ENCODE measurements at regions not wholly inside any gene's neighbourhood (a gene's known extent, or its start where the extent isn't known, plus 50 kb on each side); places are given as distances from the start of the nearest gene placed in this dataset.
A peak's percentile ranks its signal among the peaks of the same experiment; 100 is the strongest.

GRCh38 chr15:36090286-36090946 lies 489.0 kb upstream of the CDIN1 start:
- WGBS = 87% methylated on average over 1 of the region's 1 CpG
- Histone ChIP-seq H3K27ac (ENCODE audit: low read depth) (no peak overlapping the region), H3K4me3 (ENCODE audit: low read depth, low read length) (no peak overlapping the region), H3K4me1 (ENCODE audit: insufficient read depth) (no peaks in the 10 kb centered on the region), H3K36me3 (ENCODE audit: insufficient read depth) (no peaks in the 10 kb centered on the region)
- DNase-seq (ENCODE audit: extremely low spot score) = no peak

DNA sequence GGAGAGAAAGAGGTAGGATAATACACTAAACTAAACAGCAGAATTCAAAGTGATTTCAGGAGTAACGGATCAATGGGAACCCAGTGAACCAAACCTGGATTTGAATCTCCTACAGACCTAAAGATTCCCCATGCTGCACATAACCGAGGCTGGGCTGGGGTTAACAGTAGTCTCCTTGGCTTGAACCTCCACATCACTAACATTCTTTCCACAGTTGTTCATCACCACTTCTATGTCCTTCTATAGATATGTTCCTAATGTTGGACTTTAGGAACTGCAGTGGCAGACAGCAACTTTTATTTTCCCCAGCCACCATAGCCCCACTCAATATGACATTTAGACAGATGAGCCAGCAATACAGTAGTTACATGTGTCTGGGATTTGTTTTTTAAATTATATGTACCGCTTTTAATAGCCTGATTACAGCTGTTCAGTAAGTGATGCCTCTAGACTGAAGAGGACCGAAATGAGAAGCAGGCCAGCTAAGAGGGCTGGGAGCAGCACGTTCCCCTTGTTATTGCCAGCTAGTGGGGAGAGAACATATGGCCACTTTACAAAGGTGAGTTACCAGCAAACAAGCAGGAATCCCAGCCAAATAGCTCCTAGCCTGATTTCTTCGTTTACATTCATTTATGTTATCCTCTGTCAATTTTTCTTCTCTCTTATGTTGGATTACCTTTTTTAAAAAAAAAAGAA lies 472.6 kb upstream of the CDIN1 start:
- Histone ChIP-seq H3K36me3 (ENCODE audit: insufficient read depth) (no peaks in the 10 kb centered on the region), H3K4me1 (ENCODE audit: insufficient read depth) (no peaks in the 10 kb centered on the region), H3K27ac (ENCODE audit: low read depth) (no peak overlapping the region), H3K4me3 (ENCODE audit: low read depth, low read length) (no peak overlapping the region)
- DNase-seq (ENCODE audit: extremely low spot score) = no peak
- 39% methylated on average over 6 of the region's 6 CpGs for WGBS

DNA sequence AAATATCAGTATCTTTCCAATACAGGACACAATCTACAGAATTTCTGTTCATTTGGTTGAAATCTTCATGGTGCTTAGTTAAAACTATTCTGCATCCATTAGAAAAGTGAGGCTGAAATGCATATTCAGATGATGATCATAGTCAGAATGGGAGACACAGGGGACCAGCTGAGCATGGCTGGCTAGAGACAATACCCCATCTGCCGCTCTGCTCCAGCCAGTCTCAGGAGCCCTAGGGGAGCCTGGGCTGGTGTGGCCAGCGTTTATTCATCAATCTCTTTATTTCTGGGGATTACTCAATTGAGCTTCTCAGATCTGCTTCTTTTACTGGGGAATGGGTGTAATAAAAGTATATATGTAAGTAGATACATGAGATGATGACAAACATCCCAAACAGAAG lies 470.9 kb upstream of the CDIN1 start:
- Histone ChIP-seq H3K4me3 (ENCODE audit: low read depth, low read length) (no peak overlapping the region), H3K4me1 (ENCODE audit: insufficient read depth) (no peaks in the 10 kb centered on the region), H3K36me3 (ENCODE audit: insufficient read depth) (no peaks in the 10 kb centered on the region), H3K27ac (ENCODE audit: low read depth) (no peak overlapping the region)
- 89% methylated on average over 2 of the region's 2 CpGs for WGBS
- no peak for DNase-seq (ENCODE audit: extremely low spot score)

DNA sequence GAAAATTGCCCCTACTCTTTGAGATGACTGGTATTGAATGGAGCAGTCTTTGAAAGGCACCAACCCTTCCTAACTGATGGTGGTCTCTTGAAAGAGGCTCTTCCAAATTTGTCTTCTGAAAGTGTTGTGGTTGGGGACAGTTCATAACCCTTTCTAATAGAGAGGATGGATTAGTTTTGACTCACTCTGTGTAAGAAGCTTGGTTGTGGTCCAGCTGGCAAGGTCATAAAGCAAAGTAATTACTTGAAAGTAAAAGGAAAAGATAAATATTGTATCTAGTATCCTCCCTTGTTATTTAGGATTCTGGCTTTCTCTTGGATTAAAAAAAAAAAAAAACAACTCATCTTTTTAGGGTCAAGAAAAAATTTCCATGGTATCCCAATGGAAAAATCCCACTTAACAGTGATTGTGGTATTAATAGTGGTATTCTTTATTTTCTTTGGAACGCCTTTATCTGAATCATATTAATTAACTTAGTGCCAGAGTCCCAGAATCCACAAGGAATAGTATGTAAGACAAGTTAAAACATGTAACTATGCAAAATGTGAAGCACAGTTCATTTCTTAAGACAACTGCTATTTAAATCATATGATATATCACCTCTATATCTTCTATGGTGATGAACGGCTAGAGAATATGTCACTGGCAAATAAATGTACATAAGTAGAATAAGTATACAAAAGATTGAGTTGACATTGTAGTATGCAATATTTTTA lies 469.3 kb upstream of the CDIN1 start:
- no peaks in the 10 kb centered on the region for H3K4me1 ChIP-seq (ENCODE audit: insufficient read depth)
- no peak overlapping the region for H3K27ac ChIP-seq (ENCODE audit: low read depth)
- WGBS = 19% methylated on average over 2 of the region's 2 CpGs
- H3K4me3 ChIP-seq (ENCODE audit: low read depth, low read length) = no peak overlapping the region
- no peaks in the 10 kb centered on the region for H3K36me3 ChIP-seq (ENCODE audit: insufficient read depth)
- peak; percentile 21 for DNase-seq (ENCODE audit: extremely low spot score)

DNA sequence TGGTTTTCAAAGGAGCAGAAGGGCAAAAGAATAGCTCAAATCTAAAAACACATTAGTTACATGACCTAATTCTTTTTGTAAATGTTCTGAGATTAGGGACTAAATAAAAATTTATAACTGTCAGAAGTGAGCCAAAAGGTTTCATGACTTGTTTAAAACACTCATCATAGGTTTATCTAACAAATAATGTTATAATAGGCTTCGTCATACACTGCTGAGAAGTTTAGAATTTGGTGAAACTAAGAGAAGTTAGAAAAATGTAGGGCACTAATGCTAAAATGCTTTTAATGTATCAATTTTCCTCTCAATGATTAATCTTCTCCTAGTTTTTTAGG lies 468.8 kb upstream of the CDIN1 start:
- H3K4me1 ChIP-seq (ENCODE audit: insufficient read depth) = no peaks in the 10 kb centered on the region
- H3K4me3 ChIP-seq (ENCODE audit: low read depth, low read length) = no peak overlapping the region
- WGBS = 29% methylated on average over 1 of the region's 1 CpG
- peak; percentile 33 for DNase-seq (ENCODE audit: extremely low spot score)
- no peaks in the 10 kb centered on the region for H3K36me3 ChIP-seq (ENCODE audit: insufficient read depth)
- no peak overlapping the region for H3K27ac ChIP-seq (ENCODE audit: low read depth)

DNA sequence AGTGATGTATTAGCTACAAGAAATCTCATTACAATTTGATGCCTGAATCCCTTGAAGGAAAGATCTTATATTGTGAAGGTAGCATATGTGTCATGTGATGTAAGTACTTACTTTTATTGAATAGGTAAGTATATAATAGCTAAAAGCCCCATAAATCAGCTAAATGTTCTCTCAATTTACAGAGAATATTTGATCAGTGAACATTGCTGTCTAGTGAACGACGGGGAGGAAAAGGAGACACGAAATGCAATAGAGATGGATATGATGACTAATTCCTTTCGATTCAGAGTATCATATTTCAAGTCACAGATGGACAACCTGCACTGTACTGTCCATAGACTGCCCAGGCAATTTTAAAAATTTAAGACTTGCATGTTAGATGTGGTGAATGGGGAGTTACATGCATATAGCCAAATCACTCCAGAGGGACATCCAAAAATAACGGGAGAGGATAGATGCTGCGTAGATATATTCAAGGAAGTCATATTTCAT lies 462.1 kb upstream of the CDIN1 start:
- no peak for DNase-seq (ENCODE audit: extremely low spot score)
- Histone ChIP-seq H3K4me3 (ENCODE audit: low read depth, low read length) (no peak overlapping the region), H3K27ac (ENCODE audit: low read depth) (no peak overlapping the region), H3K4me1 (ENCODE audit: insufficient read depth) (no peaks in the 10 kb centered on the region), H3K36me3 (ENCODE audit: insufficient read depth) (no peaks in the 10 kb centered on the region)
- 91% methylated on average over 6 of the region's 6 CpGs for WGBS

DNA sequence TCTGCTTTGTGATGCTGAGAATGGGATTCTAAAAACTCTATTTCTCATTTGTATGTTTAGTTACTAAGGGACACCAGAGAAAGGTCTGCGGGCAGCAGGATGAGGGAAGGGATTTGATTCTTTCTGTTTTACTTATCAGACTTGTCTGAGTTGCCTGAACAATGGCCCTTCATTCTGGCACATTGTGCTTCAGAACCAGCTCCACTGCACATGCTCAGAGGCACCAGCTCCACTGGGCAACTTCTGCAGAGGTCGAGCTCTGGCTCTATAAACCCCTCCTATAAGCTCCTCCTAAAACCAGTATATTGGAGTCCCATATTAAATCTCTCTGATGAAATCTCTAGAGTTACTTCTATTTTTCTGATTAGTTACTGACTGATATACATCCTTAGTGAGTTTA lies 453.2 kb upstream of the CDIN1 start:
- H3K4me1 ChIP-seq (ENCODE audit: insufficient read depth) = no peaks in the 10 kb centered on the region
- H3K36me3 ChIP-seq (ENCODE audit: insufficient read depth) = no peaks in the 10 kb centered on the region
- H3K27ac ChIP-seq (ENCODE audit: low read depth) = no peak overlapping the region
- no peak overlapping the region for H3K4me3 ChIP-seq (ENCODE audit: low read depth, low read length)
- 71% methylated on average over 2 of the region's 2 CpGs for WGBS
- no peak for DNase-seq (ENCODE audit: extremely low spot score)

DNA sequence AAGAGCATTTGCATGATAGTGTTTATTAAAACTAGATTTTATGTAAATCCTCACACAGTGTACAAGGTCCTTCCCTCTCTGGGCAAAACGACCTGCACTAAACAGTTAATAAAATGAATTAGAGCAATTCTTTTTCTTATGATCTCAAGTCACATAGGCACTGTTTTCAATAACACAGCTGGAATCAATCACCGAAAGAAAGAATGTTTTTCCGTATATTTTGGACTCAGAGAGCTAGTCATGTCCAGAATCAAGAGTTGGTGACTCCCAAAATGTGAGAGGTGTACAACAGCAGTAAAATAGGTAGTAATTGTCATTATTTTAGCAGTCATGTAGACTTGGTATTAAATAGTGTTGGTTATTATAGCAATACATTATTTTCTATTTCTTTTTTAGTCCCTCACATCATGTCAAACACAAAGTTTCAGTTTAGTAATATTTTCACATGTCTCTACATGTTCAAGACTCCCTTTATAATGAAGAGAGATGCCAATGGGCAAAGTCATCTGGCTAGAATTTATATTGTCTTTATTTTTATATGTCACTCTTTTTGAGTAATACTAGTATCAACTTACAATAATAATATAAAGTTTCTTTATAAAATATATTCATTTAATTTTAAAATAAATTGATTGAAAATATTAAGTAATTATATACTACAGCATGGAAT lies 448.6 kb upstream of the CDIN1 start:
- H3K4me1 ChIP-seq (ENCODE audit: insufficient read depth) = no peaks in the 10 kb centered on the region
- 57% methylated on average over 3 of the region's 3 CpGs for WGBS
- H3K36me3 ChIP-seq (ENCODE audit: insufficient read depth) = no peaks in the 10 kb centered on the region
- no peak overlapping the region for H3K4me3 ChIP-seq (ENCODE audit: low read depth, low read length)
- H3K27ac ChIP-seq (ENCODE audit: low read depth) = no peak overlapping the region
- no peak for DNase-seq (ENCODE audit: extremely low spot score)

DNA sequence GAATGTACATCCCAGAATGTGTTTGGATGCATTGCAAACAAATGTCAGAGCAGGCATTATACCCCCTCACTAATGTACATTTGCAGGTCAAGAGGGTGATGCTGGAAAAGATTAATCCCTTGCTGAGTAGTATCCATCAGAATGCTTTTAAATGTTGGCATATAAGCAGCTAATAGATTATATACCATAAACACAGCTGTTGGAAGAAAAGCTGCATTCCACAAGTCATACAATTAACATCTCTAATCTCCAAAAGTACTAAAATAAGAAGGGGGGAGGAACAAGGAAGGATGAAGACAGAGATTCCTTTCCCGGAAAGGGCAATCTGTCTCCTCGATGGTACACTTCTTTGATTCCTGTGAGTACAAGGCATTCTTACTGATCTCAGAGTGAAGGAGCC lies 445.7 kb upstream of the CDIN1 start:
- Histone ChIP-seq H3K4me3 (ENCODE audit: low read depth, low read length) (no peak overlapping the region), H3K36me3 (ENCODE audit: insufficient read depth) (no peaks in the 10 kb centered on the region), H3K27ac (ENCODE audit: low read depth) (no peak overlapping the region), H3K4me1 (ENCODE audit: insufficient read depth) (no peaks in the 10 kb centered on the region)
- no peak for DNase-seq (ENCODE audit: extremely low spot score)
- 26% methylated on average over 2 of the region's 2 CpGs for WGBS

DNA sequence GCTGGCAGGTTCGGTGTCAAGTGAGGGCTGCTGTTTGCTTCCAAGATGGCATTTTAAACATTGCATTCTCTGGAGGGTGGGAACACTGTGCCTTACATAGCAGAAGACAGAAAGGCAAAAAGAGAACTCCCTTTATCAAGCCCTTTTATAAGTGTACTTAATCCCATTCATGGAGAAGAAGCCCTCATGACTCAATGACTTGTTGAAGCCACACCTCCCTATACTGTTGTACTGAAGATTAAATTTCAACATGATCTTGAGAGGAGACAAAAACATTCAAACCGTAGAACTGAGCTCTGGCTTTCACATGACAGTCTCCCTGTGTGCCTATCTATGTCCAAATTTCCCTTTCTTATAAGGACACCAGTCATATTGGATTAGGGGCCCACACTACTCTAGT lies 443.4 kb upstream of the CDIN1 start:
- no peaks in the 10 kb centered on the region for H3K36me3 ChIP-seq (ENCODE audit: insufficient read depth)
- H3K4me3 ChIP-seq (ENCODE audit: low read depth, low read length) = no peak overlapping the region
- H3K4me1 ChIP-seq (ENCODE audit: insufficient read depth) = no peaks in the 10 kb centered on the region
- 92% methylated on average over 2 of the region's 2 CpGs for WGBS
- DNase-seq (ENCODE audit: extremely low spot score) = no peak
- H3K27ac ChIP-seq (ENCODE audit: low read depth) = no peak overlapping the region

- no peak for DNase-seq (ENCODE audit: extremely low spot score)
- H3K4me3 ChIP-seq (ENCODE audit: low read depth, low read length) = no peak overlapping the region
Measured at GRCh38 chr15:36152936-36153335, 426.5 kb upstream of the CDIN1 start.

DNA sequence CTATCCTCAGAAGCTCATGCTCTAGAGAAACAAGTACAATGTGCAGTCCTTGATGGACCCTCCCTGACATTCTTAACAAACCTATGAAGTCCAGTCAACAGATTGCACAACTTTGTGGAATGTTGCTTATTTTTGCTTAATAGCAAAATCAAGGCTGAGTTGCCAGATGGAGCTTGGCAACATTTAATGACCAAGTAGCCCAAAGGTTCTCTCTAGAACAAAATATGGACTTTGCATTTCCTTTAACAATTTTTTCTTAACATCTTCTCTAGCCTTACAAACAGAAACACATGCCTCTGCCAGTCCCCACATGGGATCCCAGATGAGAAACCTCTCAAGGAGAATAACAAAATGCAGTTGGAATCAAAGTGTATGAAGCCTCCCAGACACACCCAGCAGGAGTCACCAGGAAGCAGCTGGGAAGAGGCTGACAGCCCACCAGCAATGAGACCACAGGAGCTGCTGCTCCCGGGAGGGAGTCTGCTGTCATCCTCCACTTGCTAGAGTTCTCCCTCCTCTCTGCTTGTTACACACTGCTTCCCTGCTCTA lies 422.5 kb upstream of the CDIN1 start:
- no peak overlapping the region for H3K4me3 ChIP-seq (ENCODE audit: low read depth, low read length)
- no peak overlapping the region for H3K27ac ChIP-seq (ENCODE audit: low read depth)
- WGBS = 46% methylated on average over 1 of the region's 1 CpG
- DNase-seq (ENCODE audit: extremely low spot score) = no peak
- H3K36me3 ChIP-seq (ENCODE audit: insufficient read depth) = no peaks in the 10 kb centered on the region
- no peaks in the 10 kb centered on the region for H3K4me1 ChIP-seq (ENCODE audit: insufficient read depth)

More at GRCh38 chr15:36152936-36153335, 426.5 kb upstream of the CDIN1 start:
- H3K4me1 ChIP-seq (ENCODE audit: insufficient read depth) = no peaks in the 10 kb centered on the region
- H3K36me3 ChIP-seq (ENCODE audit: insufficient read depth) = no peaks in the 10 kb centered on the region
- no peak overlapping the region for H3K27ac ChIP-seq (ENCODE audit: low read depth)

DNA sequence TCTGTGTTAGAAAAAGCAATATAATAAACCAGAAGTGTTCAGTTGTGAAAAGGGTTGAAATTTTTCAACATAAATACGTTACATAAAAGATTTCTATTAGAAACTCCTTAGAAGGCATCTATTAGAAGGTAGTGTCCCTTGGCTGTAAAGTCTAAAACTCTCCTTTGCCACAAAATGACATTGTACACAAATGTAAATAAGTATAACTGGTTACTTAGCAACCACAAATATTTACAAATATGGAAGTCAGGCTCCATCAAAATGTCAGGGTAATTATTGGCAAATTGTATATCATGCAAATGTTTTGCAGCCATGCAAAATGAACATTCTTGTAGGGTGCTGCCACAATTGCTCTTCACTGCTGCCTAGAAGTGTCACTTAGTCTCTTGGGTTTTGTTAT lies 419.1 kb upstream of the CDIN1 start:
- DNase-seq (ENCODE audit: extremely low spot score) = no peak

More for the DNA sequence above, 419.1 kb upstream of the CDIN1 start:
- Histone ChIP-seq H3K4me3 (ENCODE audit: low read depth, low read length) (no peak overlapping the region), H3K4me1 (ENCODE audit: insufficient read depth) (no peaks in the 10 kb centered on the region), H3K27ac (ENCODE audit: low read depth) (no peak overlapping the region), H3K36me3 (ENCODE audit: insufficient read depth) (no peaks in the 10 kb centered on the region)
- 86% methylated on average over 1 of the region's 1 CpG for WGBS

Measured in urinary bladder (tissue), 3 donors.